GM23338 (cell line): ENCODE measurements at regions not wholly inside any gene's neighbourhood (a gene's known extent, or its start where the extent isn't known, plus 50 kb on each side); places are given as distances from the start of the nearest gene placed in this dataset.

ENCODE experiments used
- ATAC-seq: fragments of 200-7000 bp; cut with Tn5 transposase; 3 replicates; pipeline ENCODE4 v1.9.1; 2020
- DNase-seq: peaks from one replicate; pipeline ENCODE4 v3.0.0-alpha.2; 2015; ENCODE audit warnings: low spot score
- H2AFZ ChIP-seq: fragments of 200-600 bp; sonication (generic); 2 replicates; pipeline ENCODE4 v1.8.0; 2016; ENCODE audit warnings: antibody characterized with exemption, mild to moderate bottlenecking, moderate library complexity
- H3F3A ChIP-seq: fragments of 200-600 bp; sonication (generic); replicated peaks from 2 replicates; pipeline ENCODE4 v1.8.0; 2017; ENCODE audit warnings: antibody characterized with exemption, mixed run types, low read depth
- H3K27ac ChIP-seq: fragments of 200-600 bp; sonication (generic); 2 replicates; pipeline ENCODE4 v1.6.1; 2016; ENCODE audit warnings: low read depth
- H3K27me3 ChIP-seq: fragments of 200-600 bp; sonication (generic); 2 replicates; pipeline ENCODE4 v1.8.0; 2016; ENCODE audit warnings: mild to moderate bottlenecking, mixed run types, moderate library complexity; ENCODE audit not compliant: insufficient read depth
- H3K36me3 ChIP-seq: fragments of 200-600 bp; sonication (generic); 2 replicates; pipeline ENCODE4 v1.8.0; 2016; ENCODE audit warnings: mild to moderate bottlenecking; ENCODE audit not compliant: insufficient read depth
- H3K4me1 ChIP-seq: fragments of 200-600 bp; sonication (generic); 2 replicates; pipeline ENCODE4 v1.8.0; 2016; ENCODE audit warnings: mild to moderate bottlenecking, moderate library complexity; ENCODE audit not compliant: insufficient read depth
- H3K4me2 ChIP-seq: fragments of 200-600 bp; sonication (generic); 2 replicates; pipeline ENCODE4 v1.7.1; 2017; ENCODE audit warnings: mixed run types
- H3K4me3 ChIP-seq: fragments of 200-600 bp; sonication (generic); 2 replicates; pipeline ENCODE4 v1.6.1; 2016; ENCODE audit warnings: mixed run types
- H3K79me2 ChIP-seq: fragments of 200-600 bp; sonication (generic); replicated peaks from 2 replicates; pipeline ENCODE4 v1.8.0; 2017; ENCODE audit warnings: mild to moderate bottlenecking; ENCODE audit not compliant: insufficient read depth
- H3K9me2 ChIP-seq: fragments of 200-600 bp; sonication (generic); 2 replicates; pipeline ENCODE4 v1.8.0; 2017; ENCODE audit not compliant: insufficient read depth
- H4K20me1 ChIP-seq: fragments of 200-600 bp; sonication (generic); replicated peaks from 2 replicates; pipeline ENCODE4 v1.8.0; 2017; ENCODE audit warnings: mild to moderate bottlenecking; ENCODE audit not compliant: insufficient read depth
- H3K27ac Mint-ChIP-seq: 2 replicates; pipeline ENCODE4 v1.8.0; 2020; ENCODE audit warnings: inconsistent platforms, mild to moderate bottlenecking, moderate library complexity, mixed read lengths
- H3K27me3 Mint-ChIP-seq: 3 replicates; pipeline ENCODE4 v1.8.0; 2022; ENCODE audit warnings: low read depth, mild to moderate bottlenecking, moderate library complexity, mixed read lengths, inconsistent platforms; ENCODE audit not compliant: insufficient read depth, poor library complexity
- H3K36me3 Mint-ChIP-seq: 3 replicates; pipeline ENCODE4 v1.8.0; 2021; ENCODE audit warnings: low read depth, mild to moderate bottlenecking, inconsistent platforms, moderate library complexity, mixed read lengths
- H3K4me1 Mint-ChIP-seq: 3 replicates; pipeline ENCODE4 v1.8.0; 2020; ENCODE audit warnings: mild to moderate bottlenecking, inconsistent platforms, mixed read lengths
- H3K4me3 Mint-ChIP-seq: 3 replicates; pipeline ENCODE4 v1.8.0; 2021; ENCODE audit warnings: moderate library complexity, mild to moderate bottlenecking, inconsistent platforms, mixed read lengths
- H3K9me3 Mint-ChIP-seq: 3 replicates; pipeline ENCODE4 v1.8.0; 2020; ENCODE audit warnings: moderate library complexity, mild to moderate bottlenecking, inconsistent platforms, mixed read lengths
- CREB1 ChIP-seq: fragments of 250-450 bp; sonication (Bioruptor Pico); IDR thresholded peaks from 2 replicates; pipeline ENCODE4 v1.5.0; 2020; ENCODE audit warnings: low read depth, mild to moderate bottlenecking, moderate library complexity
- CTCF ChIP-seq, 2 experiments: fragments of 200-600 bp in 1 of 2; sonication (generic) in 1 of 2; conservative IDR thresholded peaks; 2 replicates each; pipeline versions ENCODE4 v1.5.1 to v1.6.1; 2016 to 2017; ENCODE audit warnings: antibody characterized with exemption in 2 of 2, low read depth in 2 of 2, mild to moderate bottlenecking in 2 of 2, moderate library complexity in 1 of 2
- ETS1 ChIP-seq: IDR thresholded peaks from 2 replicates; pipeline ENCODE4 v1.6.1; 2016; ENCODE audit warnings: antibody characterized with exemption
- EZH2 ChIP-seq: fragments of 200-600 bp; sonication (generic); IDR thresholded peaks from one replicate; pipeline ENCODE4 v1.8.0; 2017; ENCODE audit warnings: antibody characterized with exemption, mild to moderate bottlenecking, low read depth; ENCODE audit not compliant: unreplicated experiment
- EZH2phosphoT487 ChIP-seq: fragments of 200-600 bp; sonication (generic); IDR thresholded peaks from one replicate; pipeline ENCODE4 v1.8.1; 2018; ENCODE audit warnings: antibody characterized with exemption; ENCODE audit not compliant: unreplicated experiment
- JUNB ChIP-seq: IDR thresholded peaks from one replicate; pipeline ENCODE4 v1.6.1; 2016; ENCODE audit warnings: antibody characterized with exemption; ENCODE audit not compliant: unreplicated experiment
- NANOG ChIP-seq: IDR thresholded peaks from 2 replicates; pipeline ENCODE4 v1.6.1; 2016; ENCODE audit warnings: antibody characterized with exemption, borderline replicate concordance
- POLR2AphosphoS5 ChIP-seq: IDR thresholded peaks from 2 replicates; pipeline ENCODE4 v1.6.1; 2016; ENCODE audit warnings: antibody characterized with exemption, low read depth
- REST ChIP-seq: IDR thresholded peaks from one replicate; pipeline ENCODE4 v1.6.1; 2018; ENCODE audit warnings: antibody characterized with exemption; ENCODE audit not compliant: unreplicated experiment
- STAT1 ChIP-seq: IDR thresholded peaks from one replicate; pipeline ENCODE4 v1.6.1; 2016; ENCODE audit warnings: antibody characterized with exemption; ENCODE audit not compliant: unreplicated experiment
- ZNF114 ChIP-seq: fragments of 250-450 bp; sonication (Bioruptor Pico); IDR thresholded peaks from 2 replicates; pipeline ENCODE4 v1.5.0; 2020; ENCODE audit warnings: mild to moderate bottlenecking, moderate library complexity
- ZNF331 ChIP-seq: fragments of 250-450 bp; sonication (Bioruptor Pico); IDR thresholded peaks from 2 replicates; pipeline ENCODE4 v1.5.0; 2020; ENCODE audit warnings: low read depth, mild to moderate bottlenecking, moderate library complexity
- ZNF462 ChIP-seq: fragments of 250-450 bp; sonication (Bioruptor Pico); IDR thresholded peaks from 2 replicates; pipeline ENCODE4 v1.5.0; 2020; ENCODE audit warnings: mild to moderate bottlenecking, moderate library complexity

- H2AFZ ChIP-seq, result no peak overlapping the region
- Mint-ChIP-seq H3K27me3 (peaks cover 5% of the 10 kb centered on the region), H3K4me1 (no peaks in the 10 kb centered on the region), H3K36me3 (no peaks in the 10 kb centered on the region), H3K27ac (no peak overlapping the region), H3K9me3 (no peaks in the 10 kb centered on the region), H3K4me3 (no peak overlapping the region)
- no peaks in the 10 kb centered on the region for H3K79me2 ChIP-seq
- no peak overlapping the region for H3K4me3 ChIP-seq
- no peaks in the 10 kb centered on the region for H3K36me3 ChIP-seq
- no peak overlapping the region for H3K27ac ChIP-seq
- TF ChIP-seq ZNF462 (CRISPR knock-in tag) (no peak), POLR2AphosphoS5 (no peak), NANOG (no peak), ZNF114 (CRISPR knock-in tag) (no peak), ZNF331 (CRISPR knock-in tag) (no peak), CREB1 (CRISPR knock-in tag) (no peak), REST (no peak), CTCF (conservative IDR thresholded peaks at IDR 0.05; ENCODE audit: low read depth in 2 of 2) (no peak), ETS1 (no peak), EZH2 (no peak), JUNB (no peak), EZH2phosphoT487 (no peak), STAT1 (no peak)
- H3F3A ChIP-seq, result no peaks in the 10 kb centered on the region
- no peaks in the 10 kb centered on the region for H3K4me1 ChIP-seq
- ATAC-seq, result no peak
- H3K9me2 ChIP-seq, result no peaks in the 10 kb centered on the region
- H3K4me2 ChIP-seq, result no peak overlapping the region
- no peaks in the 10 kb centered on the region for H3K27me3 ChIP-seq
- H4K20me1 ChIP-seq, result no peaks in the 10 kb centered on the region
- DNase-seq, result no peak
Measured at GRCh38 chr22:44555597-44555996, 57.6 kb upstream of the RTL6 start.
